ENCODE measurements at regions not wholly inside any gene's neighbourhood (a gene's known extent, or its start where the extent isn't known, plus 50 kb on each side); places are given as distances from the start of the nearest gene placed in this dataset.

DNA sequence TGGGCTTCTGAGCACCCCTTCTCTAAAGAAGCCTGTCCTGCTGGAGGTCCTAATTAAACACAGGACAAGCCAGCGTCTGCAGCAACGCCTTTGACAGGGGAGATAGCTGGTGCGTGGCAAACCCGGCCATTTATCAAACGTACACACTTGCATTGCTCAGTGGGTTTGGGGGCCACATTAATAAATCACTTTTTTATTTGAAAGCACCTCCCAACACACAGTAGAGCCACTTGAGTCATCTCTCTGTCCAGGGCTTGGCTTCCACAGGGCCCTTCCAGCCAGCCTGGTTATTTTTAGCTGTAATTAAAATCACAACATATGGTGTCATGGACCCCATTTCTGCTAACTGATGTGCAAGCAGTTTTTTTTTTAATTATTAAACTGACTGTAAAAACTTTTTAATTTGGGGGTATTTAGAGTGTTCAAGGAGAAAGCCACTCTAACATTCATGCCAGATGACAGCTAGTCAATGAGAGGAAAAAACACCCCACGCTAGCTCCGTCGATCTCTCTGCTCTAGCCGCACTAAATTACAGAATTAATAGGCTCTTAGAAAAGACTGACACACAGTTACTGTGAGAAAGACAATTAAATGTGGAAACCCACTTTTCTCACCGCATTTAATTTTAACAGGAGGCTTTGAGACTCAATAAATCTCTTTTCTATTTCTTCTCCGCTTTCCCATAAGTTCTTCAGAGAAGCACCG is 201.0 kb upstream of the WSCD1 start:
- TF ChIP-seq, protein P1, sequence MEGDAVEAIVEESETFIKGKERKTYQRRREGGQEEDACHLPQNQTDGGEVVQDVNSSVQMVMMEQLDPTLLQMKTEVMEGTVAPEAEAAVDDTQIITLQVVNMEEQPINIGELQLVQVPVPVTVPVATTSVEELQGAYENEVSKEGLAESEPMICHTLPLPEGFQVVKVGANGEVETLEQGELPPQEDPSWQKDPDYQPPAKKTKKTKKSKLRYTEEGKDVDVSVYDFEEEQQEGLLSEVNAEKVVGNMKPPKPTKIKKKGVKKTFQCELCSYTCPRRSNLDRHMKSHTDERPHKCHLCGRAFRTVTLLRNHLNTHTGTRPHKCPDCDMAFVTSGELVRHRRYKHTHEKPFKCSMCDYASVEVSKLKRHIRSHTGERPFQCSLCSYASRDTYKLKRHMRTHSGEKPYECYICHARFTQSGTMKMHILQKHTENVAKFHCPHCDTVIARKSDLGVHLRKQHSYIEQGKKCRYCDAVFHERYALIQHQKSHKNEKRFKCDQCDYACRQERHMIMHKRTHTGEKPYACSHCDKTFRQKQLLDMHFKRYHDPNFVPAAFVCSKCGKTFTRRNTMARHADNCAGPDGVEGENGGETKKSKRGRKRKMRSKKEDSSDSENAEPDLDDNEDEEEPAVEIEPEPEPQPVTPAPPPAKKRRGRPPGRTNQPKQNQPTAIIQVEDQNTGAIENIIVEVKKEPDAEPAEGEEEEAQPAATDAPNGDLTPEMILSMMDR (IDR thresholded peaks at IDR 0.05; ENCODE audit: unreplicated experiment): no peak
- Mint-ChIP-seq H3K36me3 (no peaks in the 10 kb centered on the region), H3K27ac (no peak overlapping the region), H3K9me3 (no peaks in the 10 kb centered on the region), H3K4me3 (no peak overlapping the region), H3K4me1 (no peaks in the 10 kb centered on the region), H3K27me3 (ENCODE audit: low read depth) (peaks cover 50% of the 10 kb centered on the region)
- DNase-seq (ENCODE audit: low spot score in 2 of 2, unreplicated experiment in 2 of 2): no peak

- DNase-seq (ENCODE audit: low spot score in 2 of 2, unreplicated experiment in 2 of 2): no peak
- TF ChIP-seq, protein P1 (IDR thresholded peaks at IDR 0.05; ENCODE audit: unreplicated experiment): no peak
- Mint-ChIP-seq H3K9me3 (no peaks in the 10 kb centered on the region), H3K27ac (no peak overlapping the region), H3K36me3 (no peaks in the 10 kb centered on the region), H3K27me3 (ENCODE audit: low read depth) (peaks cover 48% of the 10 kb centered on the region), H3K4me1 (no peaks in the 10 kb centered on the region), H3K4me3 (no peak overlapping the region)
Observed at GRCh38 chr17:5870231-5870953, 199.8 kb upstream of the WSCD1 start.

DNA sequence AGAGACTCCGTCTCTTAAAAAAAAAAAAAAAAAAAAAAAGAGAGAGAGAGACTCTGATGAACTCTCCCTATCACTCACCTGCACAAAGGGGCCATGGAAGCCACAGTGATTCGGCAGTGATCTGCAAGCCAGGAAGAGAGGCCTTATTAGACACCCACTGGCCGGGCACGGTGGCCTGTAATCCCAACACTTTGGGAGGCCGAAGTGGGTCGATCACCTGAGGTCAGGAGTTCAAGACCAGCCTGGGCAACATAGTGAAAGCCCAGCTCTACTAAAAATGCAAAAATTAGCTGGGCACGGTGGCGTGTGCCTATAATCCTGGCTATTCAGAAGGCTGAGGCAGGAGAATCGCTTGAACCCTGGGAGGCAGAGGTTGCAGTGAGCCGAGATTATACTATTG is 198.5 kb upstream of the WSCD1 start:
- Mint-ChIP-seq H3K36me3 (no peaks in the 10 kb centered on the region), H3K9me3 (no peaks in the 10 kb centered on the region), H3K4me3 (no peak overlapping the region), H3K4me1 (no peaks in the 10 kb centered on the region), H3K27ac (no peak overlapping the region), H3K27me3 (ENCODE audit: low read depth) (peaks cover 44% of the 10 kb centered on the region)
- TF ChIP-seq, protein P1 (IDR thresholded peaks at IDR 0.05; ENCODE audit: unreplicated experiment): no peak
- no peak for DNase-seq (ENCODE audit: low spot score in 2 of 2, unreplicated experiment in 2 of 2)

- Mint-ChIP-seq H3K9me3 (no peaks in the 10 kb centered on the region), H3K27me3 (ENCODE audit: low read depth) (peaks cover 42% of the 10 kb centered on the region), H3K27ac (no peak overlapping the region), H3K4me1 (no peaks in the 10 kb centered on the region), H3K36me3 (no peaks in the 10 kb centered on the region), H3K4me3 (no peak overlapping the region)
- DNase-seq (ENCODE audit: low spot score in 2 of 2, unreplicated experiment in 2 of 2): no peak
- TF ChIP-seq, protein P1 (IDR thresholded peaks at IDR 0.05; ENCODE audit: unreplicated experiment): no peak
Observed at GRCh38 chr17:5872831-5873230, 197.3 kb upstream of the WSCD1 start.

DNA sequence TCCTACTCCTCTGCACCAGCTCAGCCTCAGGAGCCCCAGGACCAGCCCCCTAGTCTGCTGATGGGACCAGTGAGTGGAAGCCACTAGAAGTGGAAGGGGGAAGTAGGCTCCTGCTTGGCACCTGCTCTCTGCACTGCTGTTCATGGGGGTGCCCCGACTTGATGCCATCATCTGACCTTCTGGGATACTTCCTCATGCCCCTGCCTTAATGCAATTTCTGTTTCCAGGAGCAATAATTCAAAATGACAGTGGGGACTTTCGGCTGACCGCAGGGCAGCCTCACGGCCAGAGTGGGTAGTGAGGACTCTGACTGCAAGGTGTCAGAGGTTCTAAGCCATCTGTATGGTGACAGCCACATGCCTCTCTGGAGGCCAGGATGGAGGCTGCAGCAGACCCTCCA is 196.4 kb upstream of the WSCD1 start:
- Mint-ChIP-seq H3K36me3 (no peaks in the 10 kb centered on the region), H3K4me3 (no peak overlapping the region), H3K4me1 (no peaks in the 10 kb centered on the region), H3K27me3 (ENCODE audit: low read depth) (peaks cover 38% of the 10 kb centered on the region), H3K9me3 (no peaks in the 10 kb centered on the region), H3K27ac (no peak overlapping the region)
- no peak for DNase-seq (ENCODE audit: low spot score in 2 of 2, unreplicated experiment in 2 of 2)
- TF ChIP-seq, protein P1 (IDR thresholded peaks at IDR 0.05; ENCODE audit: unreplicated experiment): no peak

Data from mesothelial cell of epicardium (in vitro differentiated cells).